AG09309 (cell line): ENCODE measurements at regions not wholly inside any gene's neighbourhood (a gene's known extent, or its start where the extent isn't known, plus 50 kb on each side); places are given as distances from the start of the nearest gene placed in this dataset.

Source experiments
- DNase-seq: peaks from one replicate; pipeline ENCODE4 v3.0.0-alpha.2; 2010; ENCODE audit warnings: low read depth
- H3K4me3 ChIP-seq: 2 replicates; pipeline ENCODE4 v1.5.1; 2011; ENCODE audit warnings: mild to moderate bottlenecking, low read depth, low read length, moderate library complexity; ENCODE audit not compliant: control insufficient read depth
- CTCF ChIP-seq: IDR thresholded peaks from 2 replicates; pipeline ENCODE4 v1.5.1; 2011; ENCODE audit warnings: mild to moderate bottlenecking, low read depth, low read length, inconsistent platforms; ENCODE audit not compliant: insufficient read depth, control insufficient read depth; ENCODE audit errors: missing control alignments

- no peak for TF ChIP-seq CTCF
- H3K4me3 ChIP-seq = no peak overlapping the region
- no peak for DNase-seq
These were observed 153.4 kb upstream of the QRFPR start for GRCh38 chr4:121534187-121534586.

GRCh38 chr4:121526509-121526908 lies 145.7 kb upstream of the QRFPR start:
- DNase-seq = no peak
- TF ChIP-seq CTCF = no peak
- no peak overlapping the region for H3K4me3 ChIP-seq

- no peak for TF ChIP-seq CTCF
- H3K4me3 ChIP-seq = no peak overlapping the region
- DNase-seq = no peak
These were observed 138.5 kb upstream of the QRFPR start for GRCh38 chr4:121519236-121519838.

- no peak for DNase-seq
- H3K4me3 ChIP-seq = no peak overlapping the region
- TF ChIP-seq CTCF = no peak
These were observed 136.4 kb upstream of the QRFPR start for GRCh38 chr4:121517241-121517640.

DNA sequence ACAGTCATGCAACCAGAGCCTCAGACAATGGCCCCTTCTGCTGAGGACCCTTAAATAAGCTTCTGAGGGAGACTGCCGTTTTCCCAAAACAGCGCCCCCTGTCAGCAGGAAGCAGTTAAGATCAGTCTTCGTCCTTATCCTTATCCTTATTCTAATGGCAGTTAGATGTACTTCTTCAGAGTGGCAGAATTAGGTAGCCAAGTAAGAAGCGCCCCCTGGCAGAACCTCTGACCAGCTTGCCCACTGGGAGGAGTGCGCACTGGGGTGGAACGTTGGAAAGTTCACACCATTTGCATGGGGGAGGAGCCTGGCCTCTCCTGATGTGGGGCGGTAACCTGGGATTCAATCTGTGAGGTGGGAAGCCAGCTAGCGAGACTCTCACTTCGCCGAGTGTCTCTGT lies 133.6 kb upstream of the QRFPR start:
- no peak for TF ChIP-seq CTCF

DNA sequence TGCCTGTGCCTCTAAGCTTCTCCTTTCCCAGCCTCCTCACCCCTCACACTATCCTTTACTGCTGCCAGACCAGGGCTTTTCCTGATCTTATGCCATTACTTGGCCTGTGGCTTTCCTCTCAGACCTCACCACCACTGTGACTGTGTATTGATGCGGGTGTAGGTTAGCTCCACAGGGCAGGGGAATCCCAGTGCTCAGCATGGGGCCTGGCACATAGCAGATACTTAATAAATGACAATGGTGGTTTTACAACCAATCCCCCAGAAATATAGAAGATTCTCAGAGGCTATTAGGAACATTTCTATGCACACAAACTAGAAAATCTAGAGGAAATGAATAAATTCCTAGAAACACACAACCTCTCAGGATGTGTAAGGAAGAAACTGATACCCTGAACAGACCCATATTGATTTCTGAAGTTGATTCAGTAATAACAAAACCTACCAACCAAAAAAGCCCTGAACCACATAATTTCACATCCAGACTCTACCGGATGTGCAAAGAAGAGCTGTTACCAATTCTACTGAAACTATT lies 129.6 kb upstream of the QRFPR start:
- TF ChIP-seq CTCF = no peak
- H3K4me3 ChIP-seq = no peak overlapping the region
- DNase-seq = no peak

More for the DNA sequence above, 133.6 kb upstream of the QRFPR start:
- DNase-seq = no peak
- H3K4me3 ChIP-seq = no peak overlapping the region
